ENCODE measurements at regions not wholly inside any gene's neighbourhood (a gene's known extent, or its start where the extent isn't known, plus 50 kb on each side); places are given as distances from the start of the nearest gene placed in this dataset.

- no peak overlapping the region for H2AK5ac ChIP-seq (ENCODE audit: low read depth, low read length)
- no peak overlapping the region for H3K4me2 ChIP-seq (ENCODE audit: insufficient read depth in 1 of 2, low read depth in 2 of 2, low read length in 2 of 2)
- peaks cover 3 to 9% (median 8%) of the 10 kb centered on the region in 4 experiments for H3K27me3 ChIP-seq (replicated peaks in 1 of 4; ENCODE audit: control insufficient read depth in 3 of 4, extremely low read depth in 1 of 4, insufficient read depth in 3 of 4, low read length in 3 of 4)
- no peaks in the 10 kb centered on the region for H3K23me2 ChIP-seq (ENCODE audit: low read depth, low read length)
- no peaks in the 10 kb centered on the region for H3K79me2 ChIP-seq (ENCODE audit: control insufficient read depth in 1 of 2, insufficient read depth in 2 of 2, low read length in 2 of 2)
- no peaks in the 10 kb centered on the region for H3K36me3 ChIP-seq (ENCODE audit: control insufficient read depth in 2 of 4, insufficient read depth in 4 of 4, low read length in 3 of 4)
- no peaks in the 10 kb centered on the region for H4K20me1 ChIP-seq (replicated peaks in 1 of 2; ENCODE audit: control insufficient read depth in 1 of 2, insufficient read depth in 2 of 2, low read length in 2 of 2)
- H3K18ac ChIP-seq (ENCODE audit: extremely low read depth, low read length), result no peak overlapping the region
- no peak overlapping the region for H4K5ac ChIP-seq (ENCODE audit: insufficient read length, low read depth, low read length)
- no peak for DNase-seq (ENCODE audit: low read depth in 1 of 2, low spot score in 2 of 2)
- WGBS, 2 experiments (ENCODE audit: extremely low coverage in 1 of 2, insufficient coverage in 1 of 2, insufficient read length in 1 of 2, insufficient replicate concordance in 2 of 2, low coverage in 1 of 2, low lambda C conversion rate in 2 of 2, missing lambda C conversion rate in 1 of 2), result 89% methylated on average over 9 of the region's 10 CpGs; no CpG with 5 or more reads in 1 of the 2 experiments
- no peaks in the 10 kb centered on the region for H3K9me3 ChIP-seq (ENCODE audit: insufficient read depth in 2 of 2, low read depth in 1 of 2, low read length in 1 of 2)
- no peak overlapping the region for H2BK12ac ChIP-seq (ENCODE audit: low read depth, low read length)
- CTCF ChIA-PET (ENCODE audit: partially characterized antibody), result interaction anchor here (1.3 kb wide), 1 partner anchor 12 kb away, joined by 4 read pairs; no protein-coding TSS in a partner anchor
- no peak overlapping the region for H3K56ac ChIP-seq (replicated peaks; ENCODE audit: insufficient read length, low read depth, low read length)
- H2BK15ac ChIP-seq (ENCODE audit: low read length), result no peak overlapping the region
- no peak for FAIRE-seq
- no peak overlapping the region for H2BK20ac ChIP-seq (ENCODE audit: low read length)
- POLR2A ChIA-PET (ENCODE audit: partially characterized antibody), result no interaction called here
- H2AFZ ChIP-seq (ENCODE audit: low read length), result no peak overlapping the region
- no peak overlapping the region for H4K8ac ChIP-seq (ENCODE audit: extremely low read depth, insufficient read depth, low read length)
- no peak overlapping the region for H3K4me3 ChIP-seq (ENCODE audit: extremely low read depth in 1 of 4, insufficient read depth in 2 of 4, low read depth in 3 of 4, low read length in 4 of 4)
- H3K4ac ChIP-seq (replicated peaks; ENCODE audit: insufficient read length, low read depth, low read length), result no peak overlapping the region
- no peak overlapping the region for H3K14ac ChIP-seq (ENCODE audit: insufficient read length)
- no peaks in the 10 kb centered on the region for H3K4me1 ChIP-seq (replicated peaks in 1 of 4; ENCODE audit: control insufficient read depth in 3 of 4, insufficient read depth in 4 of 4, low read length in 3 of 4)
- no peak overlapping the region for H2BK120ac ChIP-seq (replicated peaks; ENCODE audit: low read depth, low read length)
- H3K23ac ChIP-seq (ENCODE audit: insufficient read length), result no peak overlapping the region
- H3K79me1 ChIP-seq (ENCODE audit: low read depth, low read length), result no peaks in the 10 kb centered on the region
- no peak overlapping the region for H3K27ac ChIP-seq (ENCODE audit: low read depth, low read length)
- H2BK5ac ChIP-seq (ENCODE audit: low read depth, low read length), result no peak overlapping the region
- no peak overlapping the region for H4K91ac ChIP-seq (replicated peaks; ENCODE audit: insufficient read length, low read length)
- no peak overlapping the region for H3K9ac ChIP-seq (replicated peaks in 1 of 4; ENCODE audit: extremely low read depth in 1 of 4, low read depth in 3 of 4, low read length in 3 of 4)
- TF ChIP-seq CHD7 (IDR thresholded peaks at IDR 0.05; ENCODE audit: insufficient replicate concordance, low read length), result no peak
These were observed 195.9 kb upstream of the CDH4 start for GRCh38 chr20:61056116-61056515.

Measured in H1 (cell line).